Cerebellar cortex (tissue), 1 donor: ENCODE measurements at regions not wholly inside any gene's neighbourhood (a gene's known extent, or its start where the extent isn't known, plus 50 kb on each side); places are given as distances from the start of the nearest gene placed in this dataset.
"Not testable (repeated sequence)": the region's sequence is repeated elsewhere in the genome, so short reads cannot be mapped to it uniquely, and the experiment has no call there.

ENCODE experiments used
- DNase-seq: peaks from one replicate; pipeline ENCODE4 v3.0.0-alpha.2; 2015; ENCODE audit warnings: low spot score

DNA sequence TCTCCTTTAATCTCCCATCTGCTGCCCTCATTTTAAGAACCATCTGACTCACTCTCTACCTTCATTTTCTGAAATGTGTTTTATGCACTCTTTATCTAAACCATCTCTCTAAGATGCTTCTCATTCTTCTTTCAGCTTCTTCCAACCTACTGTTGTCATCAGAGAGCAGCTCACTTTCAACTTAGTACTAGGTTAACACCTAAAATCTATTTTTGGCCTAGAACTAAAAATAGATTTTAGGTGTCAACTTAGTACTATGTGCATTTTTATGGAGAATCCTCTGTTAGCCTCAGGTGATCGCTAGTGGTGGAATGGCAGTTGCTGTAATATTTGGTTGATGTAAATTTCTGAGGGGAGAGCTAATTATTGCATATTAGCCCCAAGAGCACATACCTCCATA, 277.1 kb downstream of the KCNJ2 start:
- no peak for DNase-seq

DNA sequence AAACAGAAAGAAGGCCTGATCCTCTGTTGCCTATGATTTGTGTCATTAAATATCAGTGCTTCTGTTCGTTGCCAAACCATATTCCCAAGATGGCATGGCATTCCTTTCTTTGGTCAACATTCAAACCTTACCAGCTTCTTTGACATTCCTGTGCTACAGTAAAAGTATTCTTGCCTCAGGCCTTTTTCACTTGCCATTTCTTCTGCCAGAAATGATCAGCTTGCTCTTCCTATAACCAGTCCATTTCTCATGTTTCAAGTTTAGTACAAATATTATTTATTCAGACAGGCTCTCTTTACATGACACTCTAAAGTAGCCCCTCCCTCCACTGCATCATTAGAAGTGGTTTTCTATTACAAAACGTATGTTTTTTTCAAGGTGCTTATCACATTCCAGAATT, 278.3 kb downstream of the KCNJ2 start:
- no peak for DNase-seq

GRCh38 chr17:70453075-70453474, 283.7 kb downstream of the KCNJ2 start:
- not testable (repeated sequence) for DNase-seq

GRCh38 chr17:70454377-70454776, 285.0 kb downstream of the KCNJ2 start:
- DNase-seq, result no peak

DNA sequence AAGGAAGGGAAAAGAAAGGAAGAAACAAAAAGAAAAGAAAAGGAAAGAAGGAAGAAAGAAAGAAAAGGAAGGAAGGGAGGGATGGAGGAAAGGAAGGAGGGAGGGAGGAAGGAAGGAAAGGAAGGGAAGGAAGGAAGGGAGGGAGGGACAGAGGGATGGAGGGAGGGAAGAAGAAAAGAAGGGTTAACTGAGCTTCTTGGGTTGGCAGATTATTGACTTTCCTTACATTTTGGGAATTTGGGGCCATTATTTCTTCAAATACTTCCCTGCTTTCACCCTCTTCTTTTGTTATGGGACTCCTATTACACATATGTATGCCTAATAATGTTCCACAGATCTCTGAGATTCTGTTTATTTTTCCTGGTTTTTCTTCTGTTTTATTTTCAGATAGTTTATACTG, 285.6 kb downstream of the KCNJ2 start:
- DNase-seq, result no peak

DNA sequence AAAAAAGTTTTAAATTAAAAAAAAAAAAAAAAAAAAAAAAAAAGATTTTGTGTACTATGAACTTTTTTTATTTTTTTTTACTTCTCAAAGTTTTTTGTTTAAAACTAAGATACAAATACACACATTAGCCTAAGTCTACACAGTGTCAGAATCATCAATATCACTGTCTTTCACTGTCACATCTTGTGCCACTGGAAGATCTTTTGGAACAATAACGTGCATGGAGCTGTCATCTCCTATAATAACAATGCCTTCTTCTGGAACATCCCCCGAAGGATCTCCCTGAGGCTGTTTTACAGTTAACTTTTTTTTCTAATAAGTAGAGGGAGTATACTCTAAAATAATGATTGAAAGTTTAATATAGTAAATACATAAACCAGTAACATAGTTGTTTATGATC, 295.7 kb downstream of the KCNJ2 start:
- no peak for DNase-seq

DNA sequence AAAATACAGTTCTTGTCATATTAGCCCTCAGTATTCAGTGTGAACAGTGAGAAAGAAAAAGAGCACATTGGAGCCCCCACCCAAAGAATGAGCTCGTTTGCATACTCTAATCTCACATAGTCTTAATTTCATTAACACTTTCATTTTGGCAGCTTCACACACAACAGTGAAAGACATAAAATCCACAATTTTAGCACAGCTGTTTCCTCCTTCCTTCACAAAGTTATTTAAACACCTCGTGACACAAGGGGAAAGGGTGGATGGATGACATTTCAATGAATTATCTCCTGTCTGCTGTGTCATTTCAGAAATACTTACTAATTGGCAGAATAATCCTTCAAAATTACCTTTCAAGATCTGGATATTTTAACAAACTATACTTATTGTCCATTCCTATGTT, 299.3 kb downstream of the KCNJ2 start:
- no peak for DNase-seq

DNA sequence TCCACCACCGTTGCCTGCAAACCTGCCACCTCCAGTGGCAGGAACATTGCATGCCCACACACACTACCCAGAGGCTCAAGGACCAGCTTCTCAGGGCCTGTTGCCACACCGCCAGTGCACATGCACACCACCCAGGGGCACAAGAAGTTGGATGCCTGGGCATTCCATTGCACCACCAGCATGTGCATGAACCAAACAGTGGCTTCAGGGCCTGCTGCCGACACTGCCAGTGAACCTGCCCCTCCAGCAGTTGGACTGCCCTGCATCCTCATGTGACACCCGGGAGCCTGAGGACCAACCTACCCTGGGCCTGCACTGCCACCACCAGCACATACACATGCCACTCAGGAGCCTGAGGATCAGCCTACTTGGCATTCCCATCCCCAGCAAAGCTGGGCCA, 303.7 kb downstream of the KCNJ2 start:
- no peak for DNase-seq

DNA sequence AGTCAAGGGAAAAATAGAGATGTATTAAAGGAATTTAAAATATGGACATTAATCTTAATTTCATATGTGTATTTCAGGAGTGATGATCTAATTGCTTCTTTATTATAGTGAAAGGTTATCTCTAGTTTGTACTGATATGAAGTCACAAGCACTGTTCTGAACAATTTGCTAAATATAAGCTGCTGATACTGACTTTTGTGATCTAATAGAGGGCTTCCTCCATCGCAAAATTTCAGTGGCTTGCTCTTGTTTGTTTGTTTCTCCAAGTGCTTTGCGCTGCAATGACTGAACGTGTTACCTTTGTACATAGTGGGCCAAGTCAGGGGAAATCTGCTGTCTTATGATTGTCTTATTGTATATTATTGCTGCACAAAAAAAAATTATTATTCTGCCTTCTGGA, 307.0 kb downstream of the KCNJ2 start:
- no peak for DNase-seq

GRCh38 chr17:70478902-70479301, 309.6 kb downstream of the KCNJ2 start:
- no peak for DNase-seq

GRCh38 chr17:70479779-70480178, 310.4 kb downstream of the KCNJ2 start:
- DNase-seq, result no peak

GRCh38 chr17:70483624-70484023, 314.3 kb downstream of the KCNJ2 start:
- DNase-seq, result no peak

GRCh38 chr17:70484050-70484449, 314.7 kb downstream of the KCNJ2 start:
- DNase-seq, result no peak

DNA sequence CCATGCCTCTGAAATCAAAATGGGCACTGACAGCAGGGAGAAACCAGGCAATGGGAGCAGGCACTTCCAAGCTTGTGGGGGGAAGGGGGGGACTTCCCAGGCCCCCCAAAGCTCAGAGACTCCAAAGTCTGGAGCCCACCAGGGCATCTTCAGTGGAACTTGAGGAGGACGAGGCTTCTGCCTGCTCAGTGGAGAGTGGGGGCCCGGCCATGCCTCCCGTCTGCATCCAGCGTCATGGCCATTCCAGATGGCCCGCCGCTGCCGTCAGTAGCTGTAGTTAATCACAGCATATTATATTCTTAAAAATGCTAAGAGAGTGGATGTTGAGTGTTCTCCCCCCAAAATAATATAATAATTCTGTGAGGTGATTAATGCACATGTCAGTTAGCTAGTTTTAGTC, 315.2 kb downstream of the KCNJ2 start:
- no peak for DNase-seq

GRCh38 chr17:70492368-70492767, 323.0 kb downstream of the KCNJ2 start:
- DNase-seq, result no peak

DNA sequence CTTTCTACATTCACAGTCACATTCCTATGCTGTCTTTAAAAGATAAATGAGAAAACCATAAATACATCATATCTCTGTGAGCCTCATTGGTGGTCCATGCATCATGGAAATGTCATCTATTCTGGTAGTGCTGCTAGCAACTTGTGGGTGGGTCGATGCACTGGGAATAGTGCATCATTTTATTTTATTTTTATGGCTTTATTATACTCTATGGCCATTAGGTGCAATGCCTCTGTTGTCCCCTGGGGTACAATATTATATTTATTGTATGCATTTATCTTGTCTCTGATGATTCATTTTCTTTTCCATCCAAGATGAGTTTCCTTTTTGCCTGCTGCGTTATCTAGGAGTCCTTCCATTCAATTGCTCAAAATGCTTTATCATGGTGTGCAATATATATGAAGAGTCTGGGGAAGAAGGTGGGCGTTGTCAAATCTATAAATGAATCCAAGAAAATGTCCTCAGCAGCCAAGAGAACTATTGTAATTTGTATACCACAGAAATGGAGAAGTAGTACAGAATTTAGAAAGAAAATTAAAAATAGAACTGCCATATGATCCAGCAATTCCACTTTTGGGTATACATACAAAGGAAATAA, 324.0 kb downstream of the KCNJ2 start:
- no peak for DNase-seq

DNA sequence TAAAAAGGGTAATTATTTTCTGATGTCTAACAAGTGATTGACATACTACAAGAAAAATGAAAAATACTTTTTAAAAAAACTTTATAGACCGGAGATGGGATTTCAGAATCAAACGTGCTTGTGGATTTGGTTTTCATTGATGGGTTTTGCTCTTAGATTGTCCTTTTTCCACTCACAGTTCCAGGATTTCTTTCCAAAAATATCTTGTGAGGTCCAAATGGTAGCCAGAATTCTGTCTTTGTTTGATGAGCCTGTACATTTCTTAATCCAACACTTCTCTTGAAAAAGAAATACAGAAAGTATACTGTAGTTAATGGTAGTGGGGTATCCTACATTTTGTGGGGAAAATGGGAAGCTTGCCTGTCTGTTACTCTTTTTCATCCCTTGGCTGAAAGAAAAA, 329.3 kb downstream of the KCNJ2 start:
- no peak for DNase-seq

- DNase-seq, result no peak
Observed at GRCh38 chr17:70499067-70499786, 329.9 kb downstream of the KCNJ2 start.

DNA sequence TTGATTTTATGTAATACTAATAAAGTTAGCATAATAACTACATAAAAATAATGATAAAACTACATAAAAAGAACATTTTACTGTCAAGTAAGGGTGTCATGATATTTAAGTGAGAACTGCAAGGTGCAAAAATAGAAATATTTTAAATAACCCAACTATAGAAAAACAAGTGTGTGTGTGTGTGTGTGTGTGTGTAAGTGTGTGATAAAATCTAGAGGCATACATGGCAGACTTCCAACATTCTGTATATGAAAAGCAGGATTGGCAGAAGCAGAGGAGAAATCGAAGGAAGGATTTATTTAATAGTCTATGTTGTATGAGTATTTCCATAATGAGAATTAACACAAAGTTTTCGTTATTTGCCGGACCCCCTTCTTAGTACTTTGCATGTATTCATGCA, 334.1 kb downstream of the KCNJ2 start:
- no peak for DNase-seq

DNA sequence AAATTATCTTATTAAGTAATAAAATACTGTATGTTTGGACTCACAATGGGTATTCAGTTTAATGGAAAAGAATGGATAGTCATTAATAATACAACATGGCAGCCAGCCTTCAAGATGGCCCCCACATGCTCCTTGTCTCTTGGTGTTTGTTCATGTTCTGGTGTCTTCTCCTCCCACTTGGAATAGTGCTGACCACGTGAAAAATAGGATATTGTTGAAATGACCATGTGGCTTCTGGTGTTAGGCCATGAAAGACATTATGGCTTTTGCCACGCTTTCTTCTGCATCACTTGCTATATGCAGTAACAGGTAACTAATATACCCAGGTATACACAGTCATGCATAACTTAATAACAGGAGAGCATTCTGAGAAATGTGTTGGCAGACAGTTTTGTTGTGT, 341.0 kb downstream of the KCNJ2 start:
- DNase-seq, result no peak

- no peak for DNase-seq
Observed at GRCh38 chr17:70517816-70518215, 348.5 kb downstream of the KCNJ2 start.

GRCh38 chr17:70519300-70519699, 350.0 kb downstream of the KCNJ2 start:
- DNase-seq, result no peak

DNA sequence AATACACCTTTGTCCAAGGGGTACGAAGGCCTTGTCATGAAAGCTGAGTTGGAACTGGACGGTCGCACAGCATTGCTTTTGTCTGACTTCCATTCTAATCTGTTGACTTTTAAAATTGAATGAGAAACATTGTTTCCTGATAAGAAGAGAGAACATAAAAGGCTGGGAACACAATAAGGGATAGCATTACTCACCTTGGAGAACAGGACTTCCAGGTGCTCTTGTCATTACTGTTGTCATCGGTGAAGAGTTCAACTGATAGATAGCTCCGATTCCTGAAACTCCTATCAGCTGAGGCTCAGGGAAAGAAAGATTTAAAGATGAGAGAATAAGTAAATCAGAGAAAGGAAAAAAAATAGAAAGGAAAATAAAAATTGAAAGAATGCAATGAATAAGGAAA, 351.1 kb downstream of the KCNJ2 start:
- DNase-seq, result no peak

GRCh38 chr17:70520956-70521355, 351.6 kb downstream of the KCNJ2 start:
- DNase-seq, result no peak
